ENCODE measurements at regions not wholly inside any gene's neighbourhood (a gene's known extent, or its start where the extent isn't known, plus 50 kb on each side); places are given as distances from the start of the nearest gene placed in this dataset.

GRCh38 chr3:95474338-95474737 lies 1340.1 kb upstream of the EPHA6 start:
- H3K36me3 ChIP-seq (ENCODE audit: control insufficient read depth in 5 of 5, insufficient read depth in 5 of 5, low read length in 5 of 5) = no peaks in the 10 kb centered on the region
- no peak overlapping the region for H3K27ac ChIP-seq (ENCODE audit: low read depth, low read length)
- H3K4me1 ChIP-seq (ENCODE audit: control insufficient read depth in 5 of 5, insufficient read depth in 5 of 5, low read length in 5 of 5) = peaks cover 0 to 3% (median 0%) of the 10 kb centered on the region in 5 donors
- no peaks in the 10 kb centered on the region for H3K27me3 ChIP-seq (ENCODE audit: control insufficient read depth in 5 of 5, insufficient read depth in 4 of 5, low read length in 5 of 5)
- H3K4me3 ChIP-seq (ENCODE audit: low read depth in 1 of 5, low read length in 5 of 5) = no peak overlapping the region
- H3K9me3 ChIP-seq (ENCODE audit: control insufficient read depth in 5 of 5, low read length in 5 of 5) = no peaks in the 10 kb centered on the region
- no peak overlapping the region for H3K9ac ChIP-seq (ENCODE audit: low read length in 5 of 5)

- Histone ChIP-seq H3K36me3 (ENCODE audit: control insufficient read depth in 5 of 5, insufficient read depth in 5 of 5, low read length in 5 of 5) (no peaks in the 10 kb centered on the region), H3K4me1 (ENCODE audit: control insufficient read depth in 5 of 5, insufficient read depth in 5 of 5, low read length in 5 of 5) (peaks cover 0 to 3% (median 0%) of the 10 kb centered on the region in 5 donors), H3K4me3 (ENCODE audit: low read depth in 1 of 5, low read length in 5 of 5) (no peak overlapping the region), H3K9me3 (ENCODE audit: control insufficient read depth in 5 of 5, low read length in 5 of 5) (no peaks in the 10 kb centered on the region), H3K27ac (ENCODE audit: low read depth, low read length) (no peak overlapping the region), H3K9ac (ENCODE audit: low read length in 5 of 5) (no peak overlapping the region), H3K27me3 (ENCODE audit: control insufficient read depth in 5 of 5, insufficient read depth in 4 of 5, low read length in 5 of 5) (no peaks in the 10 kb centered on the region)
These were observed 1337.9 kb upstream of the EPHA6 start for GRCh38 chr3:95476534-95476933.

GRCh38 chr3:95506174-95506573 lies 1308.2 kb upstream of the EPHA6 start:
- Histone ChIP-seq H3K27me3 (ENCODE audit: control insufficient read depth in 5 of 5, insufficient read depth in 4 of 5, low read length in 5 of 5) (no peaks in the 10 kb centered on the region), H3K36me3 (ENCODE audit: control insufficient read depth in 5 of 5, insufficient read depth in 5 of 5, low read length in 5 of 5) (no peaks in the 10 kb centered on the region), H3K27ac (ENCODE audit: low read depth, low read length) (no peak overlapping the region), H3K4me3 (ENCODE audit: low read depth in 1 of 5, low read length in 5 of 5) (no peak overlapping the region), H3K9me3 (ENCODE audit: control insufficient read depth in 5 of 5, low read length in 5 of 5) (no peaks in the 10 kb centered on the region), H3K9ac (ENCODE audit: low read length in 5 of 5) (no peak overlapping the region), H3K4me1 (ENCODE audit: control insufficient read depth in 5 of 5, insufficient read depth in 5 of 5, low read length in 5 of 5) (no peaks in the 10 kb centered on the region)

GRCh38 chr3:95508124-95508523 lies 1306.3 kb upstream of the EPHA6 start:
- H3K9me3 ChIP-seq (ENCODE audit: control insufficient read depth in 5 of 5, low read length in 5 of 5) = no peaks in the 10 kb centered on the region

GRCh38 chr3:95511828-95512227 lies 1302.6 kb upstream of the EPHA6 start:
- no peak overlapping the region for H3K4me3 ChIP-seq (ENCODE audit: low read depth in 1 of 5, low read length in 5 of 5)
- H3K9me3 ChIP-seq (ENCODE audit: control insufficient read depth in 5 of 5, low read length in 5 of 5) = no peaks in the 10 kb centered on the region
- H3K4me1 ChIP-seq (ENCODE audit: control insufficient read depth in 5 of 5, insufficient read depth in 5 of 5, low read length in 5 of 5) = no peaks in the 10 kb centered on the region
- H3K27ac ChIP-seq (ENCODE audit: low read depth, low read length) = no peak overlapping the region
- no peak overlapping the region for H3K9ac ChIP-seq (ENCODE audit: low read length in 5 of 5)
- no peaks in the 10 kb centered on the region for H3K27me3 ChIP-seq (ENCODE audit: control insufficient read depth in 5 of 5, insufficient read depth in 4 of 5, low read length in 5 of 5)
- H3K36me3 ChIP-seq (ENCODE audit: control insufficient read depth in 5 of 5, insufficient read depth in 5 of 5, low read length in 5 of 5) = no peaks in the 10 kb centered on the region

More at GRCh38 chr3:95508124-95508523, 1306.3 kb upstream of the EPHA6 start:
- no peak overlapping the region for H3K27ac ChIP-seq (ENCODE audit: low read depth, low read length)
- H3K4me3 ChIP-seq (ENCODE audit: low read depth in 1 of 5, low read length in 5 of 5) = no peak overlapping the region
- H3K9ac ChIP-seq (ENCODE audit: low read length in 5 of 5) = no peak overlapping the region
- no peaks in the 10 kb centered on the region for H3K36me3 ChIP-seq (ENCODE audit: control insufficient read depth in 5 of 5, insufficient read depth in 5 of 5, low read length in 5 of 5)
- no peaks in the 10 kb centered on the region for H3K27me3 ChIP-seq (ENCODE audit: control insufficient read depth in 5 of 5, insufficient read depth in 4 of 5, low read length in 5 of 5)
- no peaks in the 10 kb centered on the region for H3K4me1 ChIP-seq (ENCODE audit: control insufficient read depth in 5 of 5, insufficient read depth in 5 of 5, low read length in 5 of 5)

- Histone ChIP-seq H3K9ac (ENCODE audit: low read length in 5 of 5) (no peak overlapping the region), H3K27me3 (ENCODE audit: control insufficient read depth in 5 of 5, insufficient read depth in 4 of 5, low read length in 5 of 5) (no peaks in the 10 kb centered on the region), H3K4me1 (ENCODE audit: control insufficient read depth in 5 of 5, insufficient read depth in 5 of 5, low read length in 5 of 5) (no peaks in the 10 kb centered on the region), H3K27ac (ENCODE audit: low read depth, low read length) (no peak overlapping the region), H3K36me3 (ENCODE audit: control insufficient read depth in 5 of 5, insufficient read depth in 5 of 5, low read length in 5 of 5) (no peaks in the 10 kb centered on the region), H3K4me3 (ENCODE audit: low read depth in 1 of 5, low read length in 5 of 5) (no peak overlapping the region), H3K9me3 (ENCODE audit: control insufficient read depth in 5 of 5, low read length in 5 of 5) (no peaks in the 10 kb centered on the region)
These were observed 1300.1 kb upstream of the EPHA6 start for GRCh38 chr3:95514260-95514659.

GRCh38 chr3:95521396-95521795 lies 1293.0 kb upstream of the EPHA6 start:
- H3K9me3 ChIP-seq (ENCODE audit: control insufficient read depth in 5 of 5, low read length in 5 of 5) = no peaks in the 10 kb centered on the region
- no peaks in the 10 kb centered on the region for H3K27me3 ChIP-seq (ENCODE audit: control insufficient read depth in 5 of 5, insufficient read depth in 4 of 5, low read length in 5 of 5)
- no peak overlapping the region for H3K27ac ChIP-seq (ENCODE audit: low read depth, low read length)
- H3K4me3 ChIP-seq (ENCODE audit: low read depth in 1 of 5, low read length in 5 of 5) = no peak overlapping the region
- H3K36me3 ChIP-seq (ENCODE audit: control insufficient read depth in 5 of 5, insufficient read depth in 5 of 5, low read length in 5 of 5) = no peaks in the 10 kb centered on the region
- H3K4me1 ChIP-seq (ENCODE audit: control insufficient read depth in 5 of 5, insufficient read depth in 5 of 5, low read length in 5 of 5) = no peaks in the 10 kb centered on the region
- no peak overlapping the region for H3K9ac ChIP-seq (ENCODE audit: low read length in 5 of 5)

- Histone ChIP-seq H3K27ac (ENCODE audit: low read depth, low read length) (no peak overlapping the region), H3K4me1 (ENCODE audit: control insufficient read depth in 5 of 5, insufficient read depth in 5 of 5, low read length in 5 of 5) (no peaks in the 10 kb centered on the region), H3K9me3 (ENCODE audit: control insufficient read depth in 5 of 5, low read length in 5 of 5) (no peaks in the 10 kb centered on the region), H3K9ac (ENCODE audit: low read length in 5 of 5) (no peak overlapping the region), H3K36me3 (ENCODE audit: control insufficient read depth in 5 of 5, insufficient read depth in 5 of 5, low read length in 5 of 5) (no peaks in the 10 kb centered on the region), H3K27me3 (ENCODE audit: control insufficient read depth in 5 of 5, insufficient read depth in 4 of 5, low read length in 5 of 5) (no peaks in the 10 kb centered on the region), H3K4me3 (ENCODE audit: low read depth in 1 of 5, low read length in 5 of 5) (no peak overlapping the region)
These were observed 1291.9 kb upstream of the EPHA6 start for GRCh38 chr3:95522449-95522848.

GRCh38 chr3:95539950-95540483 lies 1274.4 kb upstream of the EPHA6 start:
- H3K36me3 ChIP-seq (ENCODE audit: control insufficient read depth in 5 of 5, insufficient read depth in 5 of 5, low read length in 5 of 5) = no peaks in the 10 kb centered on the region
- H3K4me1 ChIP-seq (ENCODE audit: control insufficient read depth in 5 of 5, insufficient read depth in 5 of 5, low read length in 5 of 5) = no peaks in the 10 kb centered on the region
- no peak overlapping the region for H3K9ac ChIP-seq (ENCODE audit: low read length in 5 of 5)
- H3K27ac ChIP-seq (ENCODE audit: low read depth, low read length) = no peak overlapping the region
- no peak overlapping the region for H3K4me3 ChIP-seq (ENCODE audit: low read depth in 1 of 5, low read length in 5 of 5)
- no peaks in the 10 kb centered on the region for H3K27me3 ChIP-seq (ENCODE audit: control insufficient read depth in 5 of 5, insufficient read depth in 4 of 5, low read length in 5 of 5)
- H3K9me3 ChIP-seq (ENCODE audit: control insufficient read depth in 5 of 5, low read length in 5 of 5) = no peaks in the 10 kb centered on the region

- Histone ChIP-seq H3K9ac (ENCODE audit: low read length in 5 of 5) (no peak overlapping the region), H3K9me3 (ENCODE audit: control insufficient read depth in 5 of 5, low read length in 5 of 5) (peaks cover 0 to 15% (median 8%) of the 10 kb centered on the region in 5 donors)
These were observed 1248.9 kb upstream of the EPHA6 start for GRCh38 chr3:95565502-95565901.

GRCh38 chr3:95567346-95567745 lies 1247.0 kb upstream of the EPHA6 start:
- Histone ChIP-seq H3K27ac (ENCODE audit: low read depth, low read length) (no peak overlapping the region), H3K9ac (ENCODE audit: low read length in 5 of 5) (no peak overlapping the region), H3K4me1 (ENCODE audit: control insufficient read depth in 5 of 5, insufficient read depth in 5 of 5, low read length in 5 of 5) (no peaks in the 10 kb centered on the region), H3K27me3 (ENCODE audit: control insufficient read depth in 5 of 5, insufficient read depth in 4 of 5, low read length in 5 of 5) (no peaks in the 10 kb centered on the region), H3K36me3 (ENCODE audit: control insufficient read depth in 5 of 5, insufficient read depth in 5 of 5, low read length in 5 of 5) (no peaks in the 10 kb centered on the region), H3K4me3 (ENCODE audit: low read depth in 1 of 5, low read length in 5 of 5) (no peak overlapping the region), H3K9me3 (ENCODE audit: control insufficient read depth in 5 of 5, low read length in 5 of 5) (peaks cover 0 to 15% (median 8%) of the 10 kb centered on the region in 5 donors)

More at GRCh38 chr3:95565502-95565901, 1248.9 kb upstream of the EPHA6 start:
- H3K4me1 ChIP-seq (ENCODE audit: control insufficient read depth in 5 of 5, insufficient read depth in 5 of 5, low read length in 5 of 5) = no peaks in the 10 kb centered on the region
- H3K4me3 ChIP-seq (ENCODE audit: low read depth in 1 of 5, low read length in 5 of 5) = no peak overlapping the region
- no peak overlapping the region for H3K27ac ChIP-seq (ENCODE audit: low read depth, low read length)
- no peaks in the 10 kb centered on the region for H3K36me3 ChIP-seq (ENCODE audit: control insufficient read depth in 5 of 5, insufficient read depth in 5 of 5, low read length in 5 of 5)
- H3K27me3 ChIP-seq (ENCODE audit: control insufficient read depth in 5 of 5, insufficient read depth in 4 of 5, low read length in 5 of 5) = no peaks in the 10 kb centered on the region

All from subcutaneous abdominal adipose tissue (tissue), 5 donors.